HAP-1 (cell line): ENCODE measurements at regions not wholly inside any gene's neighbourhood (a gene's known extent, or its start where the extent isn't known, plus 50 kb on each side); places are given as distances from the start of the nearest gene placed in this dataset.

Source experiments
- DNase-seq, 2 experiments: peaks; one replicate each; pipeline ENCODE4 v3.0.0-alpha.2; 2016 to 2020; ENCODE audit warnings: low spot score in 2 of 2
- H3K27me3 ChIP-seq: fragments of 250-450 bp; sonication (Bioruptor Pico); 2 replicates; pipeline ENCODE4 v1.5.1; 2020; ENCODE audit warnings: low read depth, mild to moderate bottlenecking, moderate library complexity
- H3K36me3 ChIP-seq: fragments of 250-450 bp; sonication (Bioruptor Pico); replicated peaks from 2 replicates; pipeline ENCODE4 v1.5.1; 2020; ENCODE audit warnings: mild to moderate bottlenecking
- H3K4me1 ChIP-seq: fragments of 250-450 bp; sonication (Bioruptor Pico); 2 replicates; pipeline ENCODE4 v1.5.1; 2020; ENCODE audit warnings: mild to moderate bottlenecking
- H3K4me3 ChIP-seq: fragments of 250-450 bp; sonication (Bioruptor Pico); 2 replicates; pipeline ENCODE4 v1.5.1; 2020; ENCODE audit warnings: mild to moderate bottlenecking, moderate library complexity
- H3K9me3 ChIP-seq: fragments of 250-450 bp; sonication (Bioruptor Pico); 2 replicates; pipeline ENCODE4 v1.5.1; 2020; ENCODE audit warnings: mild to moderate bottlenecking, moderate library complexity
- in situ Hi-C: fragments of 300-500 bp; cut with MboI; formaldehyde crosslinking; loops from 3 replicates; pipeline ENCODE4 v1.14.3; 2020; ENCODE audit warnings: low sequenced_read_pairs, inconsistent platforms, mixed read lengths

GRCh38 chr1:4147509-4147908, 247.4 kb upstream of the C1orf174 start:
- Histone ChIP-seq H3K36me3 (no peaks in the 10 kb centered on the region), H3K4me1 (no peaks in the 10 kb centered on the region), H3K4me3 (no peak overlapping the region), H3K27me3 (no peaks in the 10 kb centered on the region), H3K9me3 (no peaks in the 10 kb centered on the region)
- DNase-seq = no peak
- in situ Hi-C loops = no loop called here

- no peaks in the 10 kb centered on the region for H3K27me3 ChIP-seq
- in situ Hi-C loops = no loop called here
- H3K36me3 ChIP-seq = no peaks in the 10 kb centered on the region
- no peaks in the 10 kb centered on the region for H3K4me1 ChIP-seq
- no peak overlapping the region for H3K4me3 ChIP-seq
- DNase-seq = no peak
- H3K9me3 ChIP-seq = no peaks in the 10 kb centered on the region
Observed at GRCh38 chr1:4149281-4149680, 249.2 kb upstream of the C1orf174 start.

- Histone ChIP-seq H3K4me1 (no peaks in the 10 kb centered on the region), H3K9me3 (no peaks in the 10 kb centered on the region), H3K36me3 (no peaks in the 10 kb centered on the region), H3K27me3 (no peaks in the 10 kb centered on the region), H3K4me3 (no peak overlapping the region)
- in situ Hi-C loops = no loop called here
- DNase-seq = no peak
Observed at GRCh38 chr1:4149831-4150230, 249.8 kb upstream of the C1orf174 start.

GRCh38 chr1:4150262-4150661, 250.2 kb upstream of the C1orf174 start:
- H3K4me1 ChIP-seq = no peaks in the 10 kb centered on the region
- in situ Hi-C loops = no loop called here
- H3K36me3 ChIP-seq = no peaks in the 10 kb centered on the region
- H3K27me3 ChIP-seq = no peaks in the 10 kb centered on the region
- no peak overlapping the region for H3K4me3 ChIP-seq
- DNase-seq = no peak
- no peaks in the 10 kb centered on the region for H3K9me3 ChIP-seq

DNA sequence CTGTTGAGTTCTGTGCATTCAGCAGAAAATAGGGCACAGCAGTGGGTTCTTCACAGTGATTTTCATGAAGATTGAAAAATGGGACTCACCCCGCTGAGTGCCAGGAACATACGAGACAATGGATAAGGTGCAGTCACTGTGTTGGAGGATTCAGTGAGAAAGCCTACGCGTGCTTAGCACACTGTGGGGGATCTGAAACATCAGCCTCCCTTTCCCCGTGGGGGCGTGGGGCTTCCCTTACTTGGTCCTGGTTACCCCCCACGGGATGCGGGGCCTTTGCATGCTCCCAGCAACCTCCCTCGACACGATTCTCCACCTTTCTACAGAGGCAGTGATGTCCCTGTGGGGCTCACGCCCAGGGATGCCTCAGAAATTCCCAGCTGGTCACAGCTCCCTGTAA, 252.2 kb upstream of the C1orf174 start:
- in situ Hi-C loops = no loop called here
- Histone ChIP-seq H3K36me3 (no peaks in the 10 kb centered on the region), H3K9me3 (no peaks in the 10 kb centered on the region), H3K27me3 (no peaks in the 10 kb centered on the region), H3K4me3 (no peak overlapping the region), H3K4me1 (no peaks in the 10 kb centered on the region)
- no peak for DNase-seq

- Histone ChIP-seq H3K36me3 (no peaks in the 10 kb centered on the region), H3K27me3 (no peaks in the 10 kb centered on the region), H3K9me3 (no peaks in the 10 kb centered on the region), H3K4me1 (no peaks in the 10 kb centered on the region), H3K4me3 (no peak overlapping the region)
- in situ Hi-C loops = no loop called here
- no peak for DNase-seq
Observed at GRCh38 chr1:4153571-4153970, 253.5 kb upstream of the C1orf174 start.

GRCh38 chr1:4156241-4156973, 256.3 kb upstream of the C1orf174 start:
- Histone ChIP-seq H3K9me3 (no peaks in the 10 kb centered on the region), H3K36me3 (no peaks in the 10 kb centered on the region), H3K4me3 (no peak overlapping the region), H3K4me1 (no peaks in the 10 kb centered on the region), H3K27me3 (no peaks in the 10 kb centered on the region)
- in situ Hi-C loops = no loop called here
- no peak for DNase-seq

GRCh38 chr1:4160181-4160580, 260.1 kb upstream of the C1orf174 start:
- DNase-seq = no peak
- no peaks in the 10 kb centered on the region for H3K36me3 ChIP-seq
- no peaks in the 10 kb centered on the region for H3K9me3 ChIP-seq
- no peaks in the 10 kb centered on the region for H3K27me3 ChIP-seq
- in situ Hi-C loops = no loop called here
- H3K4me3 ChIP-seq = no peak overlapping the region
- H3K4me1 ChIP-seq = no peaks in the 10 kb centered on the region

GRCh38 chr1:4161366-4162006, 261.4 kb upstream of the C1orf174 start:
- Histone ChIP-seq H3K36me3 (no peaks in the 10 kb centered on the region), H3K9me3 (no peaks in the 10 kb centered on the region), H3K4me3 (no peak overlapping the region), H3K4me1 (no peaks in the 10 kb centered on the region), H3K27me3 (no peaks in the 10 kb centered on the region)
- no peak for DNase-seq
- in situ Hi-C loops = no loop called here

DNA sequence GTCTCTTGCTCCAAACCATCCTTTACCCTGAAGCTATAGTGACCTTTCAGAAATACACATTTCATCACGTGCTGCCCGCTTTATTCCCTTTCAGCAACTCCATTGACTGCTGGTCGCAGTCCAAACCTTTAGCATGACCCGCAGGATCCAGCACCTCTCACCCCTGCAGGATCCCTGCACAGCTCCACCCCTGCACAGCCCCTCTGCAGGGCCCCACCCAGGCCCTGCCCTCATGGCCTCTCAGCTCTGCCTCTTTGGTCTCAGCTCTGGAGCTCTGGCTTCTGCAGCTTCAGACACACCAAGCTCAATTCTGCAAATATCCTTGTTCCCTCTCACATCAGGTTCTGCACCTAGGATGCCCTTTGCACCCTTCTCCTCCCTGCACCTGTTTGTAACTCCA, 264.9 kb upstream of the C1orf174 start:
- Histone ChIP-seq H3K9me3 (no peaks in the 10 kb centered on the region), H3K4me1 (no peaks in the 10 kb centered on the region), H3K4me3 (no peak overlapping the region), H3K27me3 (no peaks in the 10 kb centered on the region), H3K36me3 (no peaks in the 10 kb centered on the region)
- in situ Hi-C loops = no loop called here
- DNase-seq = no peak

GRCh38 chr1:4165686-4166300, 265.7 kb upstream of the C1orf174 start:
- Histone ChIP-seq H3K9me3 (no peaks in the 10 kb centered on the region), H3K36me3 (no peaks in the 10 kb centered on the region), H3K4me1 (no peaks in the 10 kb centered on the region), H3K4me3 (no peak overlapping the region), H3K27me3 (no peaks in the 10 kb centered on the region)
- in situ Hi-C loops = no loop called here
- no peak for DNase-seq

GRCh38 chr1:4166713-4167112, 266.6 kb upstream of the C1orf174 start:
- no peak overlapping the region for H3K4me3 ChIP-seq

GRCh38 chr1:4169991-4170390, 269.9 kb upstream of the C1orf174 start:
- in situ Hi-C loops = no loop called here
- H3K4me3 ChIP-seq = no peak overlapping the region
- DNase-seq = no peak
- no peaks in the 10 kb centered on the region for H3K9me3 ChIP-seq
- no peaks in the 10 kb centered on the region for H3K27me3 ChIP-seq
- H3K36me3 ChIP-seq = no peaks in the 10 kb centered on the region
- H3K4me1 ChIP-seq = no peaks in the 10 kb centered on the region

More at GRCh38 chr1:4166713-4167112, 266.6 kb upstream of the C1orf174 start:
- no peaks in the 10 kb centered on the region for H3K27me3 ChIP-seq
- H3K9me3 ChIP-seq = no peaks in the 10 kb centered on the region
- in situ Hi-C loops = no loop called here
- H3K4me1 ChIP-seq = no peaks in the 10 kb centered on the region
- no peaks in the 10 kb centered on the region for H3K36me3 ChIP-seq
- DNase-seq = no peak

DNA sequence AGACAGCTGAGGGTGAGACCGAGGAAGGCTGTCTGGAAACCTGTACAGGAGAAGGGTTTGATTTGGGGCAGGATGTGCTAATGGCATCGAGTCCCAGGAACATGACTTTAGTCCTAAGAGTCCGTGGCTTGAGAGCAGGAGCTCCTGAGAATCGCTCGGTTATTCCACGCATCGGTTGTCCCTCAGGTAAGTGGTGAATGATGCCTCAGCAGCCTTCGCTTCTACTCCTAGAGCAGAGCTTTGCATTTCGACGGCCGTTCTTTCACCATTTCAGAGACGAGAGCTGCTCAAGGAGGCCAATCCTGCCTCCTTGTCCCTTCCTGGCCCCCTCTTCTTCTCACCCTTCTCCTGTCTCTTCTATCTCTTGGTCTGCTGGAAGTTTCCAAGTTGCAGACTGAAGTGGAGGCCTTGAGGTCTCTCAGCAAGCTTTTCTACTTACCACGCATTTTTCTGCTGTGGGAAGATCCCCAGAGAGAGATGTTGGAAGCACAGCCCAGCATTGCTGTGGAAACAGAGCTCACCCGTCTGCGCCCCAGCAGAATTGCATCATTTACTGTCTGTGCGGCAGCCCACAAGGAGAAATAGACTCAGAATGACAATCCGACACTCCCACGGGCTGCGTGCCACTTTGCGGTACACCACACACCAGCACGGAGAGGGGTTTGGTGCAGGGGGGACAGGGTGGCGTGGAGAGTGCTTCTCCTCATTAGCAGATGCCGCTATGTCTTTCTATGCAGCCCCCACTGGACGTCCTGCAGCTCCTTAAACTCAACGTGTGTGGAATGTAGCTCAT, 270.7 kb upstream of the C1orf174 start:
- Histone ChIP-seq H3K4me1 (no peaks in the 10 kb centered on the region), H3K4me3 (no peak overlapping the region), H3K27me3 (no peaks in the 10 kb centered on the region), H3K36me3 (no peaks in the 10 kb centered on the region), H3K9me3 (no peaks in the 10 kb centered on the region)
- no peak for DNase-seq
- in situ Hi-C loops = no loop called here
